HEK293 (cell line): ENCODE measurements at regions not wholly inside any gene's neighbourhood (a gene's known extent, or its start where the extent isn't known, plus 50 kb on each side); places are given as distances from the start of the nearest gene placed in this dataset.
A peak's percentile ranks its signal among the peaks of the same experiment; 100 is the strongest.

Experiments
- BCL11A ChIP-seq: fragments of 450-650 bp; formaldehyde crosslinking; IDR thresholded peaks from 2 replicates; pipeline ENCODE4 v1.5.1; 2016; ENCODE audit warnings: low read depth, missing biosample characterization, missing genetic modification characterization
- FEZF1 ChIP-seq: fragments of 450-650 bp; formaldehyde crosslinking; IDR thresholded peaks from 2 replicates; pipeline ENCODE4 v1.5.1; 2016; ENCODE audit warnings: missing biosample characterization, missing genetic modification characterization
- GLI4 ChIP-seq: fragments of 450-650 bp; formaldehyde crosslinking; IDR thresholded peaks from 2 replicates; pipeline ENCODE4 v1.5.1; 2016; ENCODE audit warnings: missing biosample characterization, missing genetic modification characterization
- HOXA7 ChIP-seq: sonication (generic); formaldehyde crosslinking; IDR thresholded peaks from 2 replicates; pipeline ENCODE4 v1.8.1; 2022; ENCODE audit warnings: missing genetic modification reagents, borderline replicate concordance
- OSR2 ChIP-seq: fragments of 450-650 bp; formaldehyde crosslinking; IDR thresholded peaks from 2 replicates; pipeline ENCODE4 v1.5.1; 2016; ENCODE audit warnings: missing biosample characterization, missing genetic modification characterization
- PRDM1 ChIP-seq: fragments of 450-650 bp; formaldehyde crosslinking; IDR thresholded peaks from 2 replicates; pipeline ENCODE4; 2016; ENCODE audit warnings: missing biosample characterization, missing genetic modification characterization
- SCRT1 ChIP-seq: fragments of 450-650 bp; formaldehyde crosslinking; IDR thresholded peaks from 2 replicates; pipeline ENCODE4 v1.5.1; 2016; ENCODE audit warnings: missing biosample characterization, missing genetic modification characterization, borderline replicate concordance
- SCRT2 ChIP-seq: fragments of 450-650 bp; formaldehyde crosslinking; IDR thresholded peaks from 2 replicates; pipeline ENCODE4 v1.5.1; 2016; ENCODE audit warnings: missing biosample characterization, missing genetic modification characterization
- SP2 ChIP-seq: fragments of 450-650 bp; formaldehyde crosslinking; IDR thresholded peaks from 2 replicates; pipeline ENCODE4 v1.5.1; 2016; ENCODE audit warnings: missing biosample characterization, missing genetic modification characterization
- SP7 ChIP-seq: fragments of 450-650 bp; formaldehyde crosslinking; IDR thresholded peaks from 2 replicates; pipeline ENCODE4 v1.5.1; 2016; ENCODE audit warnings: missing biosample characterization, missing genetic modification characterization
- ZBTB20 ChIP-seq: fragments of 450-650 bp; formaldehyde crosslinking; IDR thresholded peaks from 2 replicates; pipeline ENCODE4 v1.5.1; 2016; ENCODE audit warnings: missing biosample characterization, missing genetic modification characterization
- ZBTB21 ChIP-seq: fragments of 450-650 bp; formaldehyde crosslinking; IDR thresholded peaks from 2 replicates; pipeline ENCODE4 v1.5.1; 2017; ENCODE audit warnings: missing biosample characterization, missing genetic modification characterization
- ZEB2 ChIP-seq: fragments of 450-650 bp; formaldehyde crosslinking; IDR thresholded peaks from 2 replicates; pipeline ENCODE4 v1.5.1; 2016; ENCODE audit warnings: missing biosample characterization, missing genetic modification characterization
- ZNF202 ChIP-seq: fragments of 450-650 bp; formaldehyde crosslinking; IDR thresholded peaks from 2 replicates; pipeline ENCODE4 v1.5.1; 2016; ENCODE audit warnings: missing biosample characterization, missing genetic modification characterization, borderline replicate concordance
- ZNF292 ChIP-seq: fragments of 450-650 bp; formaldehyde crosslinking; IDR thresholded peaks from 2 replicates; pipeline ENCODE4 v1.5.1; 2016; ENCODE audit warnings: low read depth, missing biosample characterization, missing genetic modification characterization, borderline replicate concordance
- ZNF302 ChIP-seq: fragments of 450-650 bp; formaldehyde crosslinking; IDR thresholded peaks from 2 replicates; pipeline ENCODE4 v1.5.1; 2016; ENCODE audit warnings: missing biosample characterization, missing genetic modification characterization, low read depth
- ZNF335 ChIP-seq: fragments of 450-650 bp; formaldehyde crosslinking; conservative IDR thresholded peaks from 2 replicates; pipeline ENCODE4 v1.5.1; 2016; ENCODE audit warnings: missing biosample characterization, missing genetic modification characterization
- ZNF510 ChIP-seq: fragments of 450-650 bp; formaldehyde crosslinking; IDR thresholded peaks from 2 replicates; pipeline ENCODE4 v1.5.1; 2018; ENCODE audit warnings: mild to moderate bottlenecking, missing genetic modification characterization, missing biosample characterization; ENCODE audit not compliant: insufficient replicate concordance
- ZNF521 ChIP-seq: fragments of 450-650 bp; formaldehyde crosslinking; IDR thresholded peaks from 2 replicates; pipeline ENCODE4 v1.5.1; 2017; ENCODE audit warnings: missing biosample characterization, mild to moderate bottlenecking, missing genetic modification characterization
- ZNF549 ChIP-seq: fragments of 450-650 bp; IDR thresholded peaks from 2 replicates; pipeline ENCODE4 v1.5.1; 2018; ENCODE audit warnings: missing biosample characterization, missing genetic modification characterization, mild to moderate bottlenecking, inconsistent platforms, moderate library complexity
- ZNF561 ChIP-seq: fragments of 450-650 bp; IDR thresholded peaks from 2 replicates; pipeline ENCODE4 v1.5.1; 2018; ENCODE audit warnings: missing biosample characterization, missing genetic modification characterization, borderline replicate concordance
- ZNF629 ChIP-seq: fragments of 450-650 bp; formaldehyde crosslinking; IDR thresholded peaks from 2 replicates; pipeline ENCODE4 v1.5.1; 2017; ENCODE audit warnings: missing biosample characterization, missing genetic modification characterization
- ZNF658 ChIP-seq: fragments of 450-650 bp; formaldehyde crosslinking; IDR thresholded peaks from 2 replicates; pipeline ENCODE4; 2016; ENCODE audit warnings: missing biosample characterization, missing genetic modification characterization
- ZNF664 ChIP-seq: fragments of 450-650 bp; formaldehyde crosslinking; IDR thresholded peaks from 2 replicates; pipeline ENCODE4 v1.5.1; 2016; ENCODE audit warnings: missing biosample characterization, missing genetic modification characterization
- ZNF747 ChIP-seq: fragments of 450-650 bp; formaldehyde crosslinking; IDR thresholded peaks from 2 replicates; pipeline ENCODE4 v1.5.1; 2016; ENCODE audit warnings: missing biosample characterization, missing genetic modification characterization
- ZNF768 ChIP-seq: fragments of 450-650 bp; formaldehyde crosslinking; IDR thresholded peaks from 2 replicates; pipeline ENCODE4 v1.5.1; 2018; ENCODE audit warnings: missing biosample characterization, mild to moderate bottlenecking, missing genetic modification characterization
- ZNF843 ChIP-seq: fragments of 450-650 bp; formaldehyde crosslinking; IDR thresholded peaks from 2 replicates; pipeline ENCODE4 v1.5.1; 2016; ENCODE audit warnings: missing biosample characterization, missing genetic modification characterization
- ZSCAN30 ChIP-seq: fragments of 450-650 bp; IDR thresholded peaks from 2 replicates; pipeline ENCODE4 v1.5.1; 2018; ENCODE audit warnings: missing biosample characterization, mild to moderate bottlenecking, missing genetic modification characterization, moderate library complexity
- TF ChIP-seq, protein P1 (sequence below): fragments of 450-650 bp; formaldehyde crosslinking; IDR thresholded peaks from 2 replicates; pipeline ENCODE4 v1.5.1; 2016; ENCODE audit warnings: missing biosample characterization, missing genetic modification characterization
- TF ChIP-seq, protein P2 (sequence below): fragments of 450-650 bp; formaldehyde crosslinking; IDR thresholded peaks from 2 replicates; pipeline ENCODE4 v1.5.1; 2017; ENCODE audit warnings: missing biosample characterization, missing genetic modification characterization
- TF ChIP-seq, protein P3 (sequence below): fragments of 450-650 bp; formaldehyde crosslinking; IDR thresholded peaks from 2 replicates; pipeline ENCODE4 v1.5.1; 2017; ENCODE audit warnings: missing biosample characterization, mild to moderate bottlenecking, missing genetic modification characterization, moderate library complexity
- TF ChIP-seq, protein P4 (sequence below): fragments of 450-650 bp; formaldehyde crosslinking; IDR thresholded peaks from 2 replicates; pipeline ENCODE4 v1.5.1; 2017; ENCODE audit warnings: missing biosample characterization, missing genetic modification characterization
- TF ChIP-seq, protein P5 (sequence below): fragments of 450-650 bp; formaldehyde crosslinking; IDR thresholded peaks from 2 replicates; pipeline ENCODE4 v1.5.1; 2017; ENCODE audit warnings: missing biosample characterization, missing genetic modification characterization
- TF ChIP-seq, protein P6 (sequence below): fragments of 450-650 bp; formaldehyde crosslinking; IDR thresholded peaks from 2 replicates; pipeline ENCODE4 v1.5.1; 2016; ENCODE audit warnings: missing biosample characterization, missing genetic modification characterization

GRCh38 chr3:132785292-132785691 is 63.1 kb upstream of the NPHP3 start (continued):
- TF ChIP-seq, protein P1, sequence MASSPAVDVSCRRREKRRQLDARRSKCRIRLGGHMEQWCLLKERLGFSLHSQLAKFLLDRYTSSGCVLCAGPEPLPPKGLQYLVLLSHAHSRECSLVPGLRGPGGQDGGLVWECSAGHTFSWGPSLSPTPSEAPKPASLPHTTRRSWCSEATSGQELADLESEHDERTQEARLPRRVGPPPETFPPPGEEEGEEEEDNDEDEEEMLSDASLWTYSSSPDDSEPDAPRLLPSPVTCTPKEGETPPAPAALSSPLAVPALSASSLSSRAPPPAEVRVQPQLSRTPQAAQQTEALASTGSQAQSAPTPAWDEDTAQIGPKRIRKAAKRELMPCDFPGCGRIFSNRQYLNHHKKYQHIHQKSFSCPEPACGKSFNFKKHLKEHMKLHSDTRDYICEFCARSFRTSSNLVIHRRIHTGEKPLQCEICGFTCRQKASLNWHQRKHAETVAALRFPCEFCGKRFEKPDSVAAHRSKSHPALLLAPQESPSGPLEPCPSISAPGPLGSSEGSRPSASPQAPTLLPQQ (tag by site-specific recombination), result peak; percentile 67
- TF ChIP-seq ZNF202 (no peak), ZNF658 (tag by site-specific recombination) (no peak), ZBTB21 (tag by site-specific recombination) (0 out of 2 replicates have a peak, but pooled peaks have one; percentile 48), ZBTB20 (tag by site-specific recombination) (peak; percentile 39), ZNF747 (tag by site-specific recombination) (no peak), SP2 (tag by site-specific recombination) (no peak), ZNF510 (tag by site-specific recombination) (no peak), SCRT1 (tag by site-specific recombination) (no peak), SP7 (tag by site-specific recombination) (peak; percentile 92), ZNF302 (tag by site-specific recombination) (no peak), GLI4 (tag by site-specific recombination) (no peak), ZNF561 (no peak), ZNF768 (no peak), ZNF843 (tag by site-specific recombination) (peak; percentile 70; the same call in 1 of the 2 replicates), ZNF664 (tag by site-specific recombination) (no peak), ZNF549 (no peak), PRDM1 (tag by site-specific recombination) (no peak), OSR2 (tag by site-specific recombination) (peak; percentile 12; the same call in 1 of the 2 replicates), BCL11A (tag by site-specific recombination) (no peak), HOXA7 (CRISPR knock-in tag) (no peak), ZSCAN30 (tag by site-specific recombination) (no peak), ZNF292 (tag by site-specific recombination) (no peak), ZNF335 (tag by site-specific recombination) (peak; percentile 37), ZEB2 (tag by site-specific recombination) (peak; percentile 53), ZNF521 (tag by site-specific recombination) (no peak), ZNF629 (tag by site-specific recombination) (peak; percentile 73), FEZF1 (tag by site-specific recombination) (peak; percentile 57; the same call in 1 of the 2 replicates), SCRT2 (tag by site-specific recombination) (peak; percentile 56)
- TF ChIP-seq, protein P2, sequence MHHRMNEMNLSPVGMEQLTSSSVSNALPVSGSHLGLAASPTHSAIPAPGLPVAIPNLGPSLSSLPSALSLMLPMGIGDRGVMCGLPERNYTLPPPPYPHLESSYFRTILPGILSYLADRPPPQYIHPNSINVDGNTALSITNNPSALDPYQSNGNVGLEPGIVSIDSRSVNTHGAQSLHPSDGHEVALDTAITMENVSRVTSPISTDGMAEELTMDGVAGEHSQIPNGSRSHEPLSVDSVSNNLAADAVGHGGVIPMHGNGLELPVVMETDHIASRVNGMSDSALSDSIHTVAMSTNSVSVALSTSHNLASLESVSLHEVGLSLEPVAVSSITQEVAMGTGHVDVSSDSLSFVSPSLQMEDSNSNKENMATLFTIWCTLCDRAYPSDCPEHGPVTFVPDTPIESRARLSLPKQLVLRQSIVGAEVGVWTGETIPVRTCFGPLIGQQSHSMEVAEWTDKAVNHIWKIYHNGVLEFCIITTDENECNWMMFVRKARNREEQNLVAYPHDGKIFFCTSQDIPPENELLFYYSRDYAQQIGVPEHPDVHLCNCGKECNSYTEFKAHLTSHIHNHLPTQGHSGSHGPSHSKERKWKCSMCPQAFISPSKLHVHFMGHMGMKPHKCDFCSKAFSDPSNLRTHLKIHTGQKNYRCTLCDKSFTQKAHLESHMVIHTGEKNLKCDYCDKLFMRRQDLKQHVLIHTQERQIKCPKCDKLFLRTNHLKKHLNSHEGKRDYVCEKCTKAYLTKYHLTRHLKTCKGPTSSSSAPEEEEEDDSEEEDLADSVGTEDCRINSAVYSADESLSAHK (tag by site-specific recombination), result no peak
- TF ChIP-seq, protein P3, sequence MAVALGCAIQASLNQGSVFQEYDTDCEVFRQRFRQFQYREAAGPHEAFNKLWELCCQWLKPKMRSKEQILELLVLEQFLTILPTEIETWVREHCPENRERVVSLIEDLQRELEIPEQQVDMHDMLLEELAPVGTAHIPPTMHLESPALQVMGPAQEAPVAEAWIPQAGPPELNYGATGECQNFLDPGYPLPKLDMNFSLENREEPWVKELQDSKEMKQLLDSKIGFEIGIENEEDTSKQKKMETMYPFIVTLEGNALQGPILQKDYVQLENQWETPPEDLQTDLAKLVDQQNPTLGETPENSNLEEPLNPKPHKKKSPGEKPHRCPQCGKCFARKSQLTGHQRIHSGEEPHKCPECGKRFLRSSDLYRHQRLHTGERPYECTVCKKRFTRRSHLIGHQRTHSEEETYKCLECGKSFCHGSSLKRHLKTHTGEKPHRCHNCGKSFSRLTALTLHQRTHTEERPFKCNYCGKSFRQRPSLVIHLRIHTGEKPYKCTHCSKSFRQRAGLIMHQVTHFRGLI (tag by site-specific recombination), result no peak
- TF ChIP-seq, protein P4, sequence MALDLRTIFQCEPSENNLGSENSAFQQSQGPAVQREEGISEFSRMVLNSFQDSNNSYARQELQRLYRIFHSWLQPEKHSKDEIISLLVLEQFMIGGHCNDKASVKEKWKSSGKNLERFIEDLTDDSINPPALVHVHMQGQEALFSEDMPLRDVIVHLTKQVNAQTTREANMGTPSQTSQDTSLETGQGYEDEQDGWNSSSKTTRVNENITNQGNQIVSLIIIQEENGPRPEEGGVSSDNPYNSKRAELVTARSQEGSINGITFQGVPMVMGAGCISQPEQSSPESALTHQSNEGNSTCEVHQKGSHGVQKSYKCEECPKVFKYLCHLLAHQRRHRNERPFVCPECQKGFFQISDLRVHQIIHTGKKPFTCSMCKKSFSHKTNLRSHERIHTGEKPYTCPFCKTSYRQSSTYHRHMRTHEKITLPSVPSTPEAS (tag by site-specific recombination), result no peak
- TF ChIP-seq, protein P5, sequence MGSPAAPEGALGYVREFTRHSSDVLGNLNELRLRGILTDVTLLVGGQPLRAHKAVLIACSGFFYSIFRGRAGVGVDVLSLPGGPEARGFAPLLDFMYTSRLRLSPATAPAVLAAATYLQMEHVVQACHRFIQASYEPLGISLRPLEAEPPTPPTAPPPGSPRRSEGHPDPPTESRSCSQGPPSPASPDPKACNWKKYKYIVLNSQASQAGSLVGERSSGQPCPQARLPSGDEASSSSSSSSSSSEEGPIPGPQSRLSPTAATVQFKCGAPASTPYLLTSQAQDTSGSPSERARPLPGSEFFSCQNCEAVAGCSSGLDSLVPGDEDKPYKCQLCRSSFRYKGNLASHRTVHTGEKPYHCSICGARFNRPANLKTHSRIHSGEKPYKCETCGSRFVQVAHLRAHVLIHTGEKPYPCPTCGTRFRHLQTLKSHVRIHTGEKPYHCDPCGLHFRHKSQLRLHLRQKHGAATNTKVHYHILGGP (tag by site-specific recombination), result 0 out of 2 replicates have a peak, but pooled peaks have one; percentile 53
- TF ChIP-seq, protein P6, sequence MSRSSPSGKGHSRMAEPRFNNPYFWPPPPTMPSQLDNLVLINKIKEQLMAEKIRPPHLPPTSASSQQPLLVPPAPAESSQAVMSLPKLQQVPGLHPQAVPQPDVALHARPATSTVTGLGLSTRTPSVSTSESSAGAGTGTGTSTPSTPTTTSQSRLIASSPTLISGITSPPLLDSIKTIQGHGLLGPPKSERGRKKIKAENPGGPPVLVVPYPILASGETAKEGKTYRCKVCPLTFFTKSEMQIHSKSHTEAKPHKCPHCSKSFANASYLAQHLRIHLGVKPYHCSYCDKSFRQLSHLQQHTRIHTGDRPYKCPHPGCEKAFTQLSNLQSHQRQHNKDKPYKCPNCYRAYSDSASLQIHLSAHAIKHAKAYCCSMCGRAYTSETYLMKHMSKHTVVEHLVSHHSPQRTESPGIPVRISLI, result peak; percentile 67; the same call in 1 of the 2 replicates
